ENCODE measurements at regions not wholly inside any gene's neighbourhood (a gene's known extent, or its start where the extent isn't known, plus 50 kb on each side); places are given as distances from the start of the nearest gene placed in this dataset.

- TF ChIP-seq CTCF (IDR thresholded peaks at IDR 0.05) (no peak), EZH2 (IDR thresholded peaks at IDR 0.05; ENCODE audit: borderline replicate concordance, insufficient read depth, low read depth, low read length, poor library complexity, severe bottlenecking) (no peak)
Measured at GRCh38 chr7:116621649-116622048, 50.3 kb upstream of the MET start.

Measured in B cell (primary cell).